ENCODE measurements at regions not wholly inside any gene's neighbourhood (a gene's known extent, or its start where the extent isn't known, plus 50 kb on each side); places are given as distances from the start of the nearest gene placed in this dataset.
A peak's percentile ranks its signal among the peaks of the same experiment; 100 is the strongest.
"Not testable (repeated sequence)": the region's sequence is repeated elsewhere in the genome, so short reads cannot be mapped to it uniquely, and the experiment has no call there.

DNA sequence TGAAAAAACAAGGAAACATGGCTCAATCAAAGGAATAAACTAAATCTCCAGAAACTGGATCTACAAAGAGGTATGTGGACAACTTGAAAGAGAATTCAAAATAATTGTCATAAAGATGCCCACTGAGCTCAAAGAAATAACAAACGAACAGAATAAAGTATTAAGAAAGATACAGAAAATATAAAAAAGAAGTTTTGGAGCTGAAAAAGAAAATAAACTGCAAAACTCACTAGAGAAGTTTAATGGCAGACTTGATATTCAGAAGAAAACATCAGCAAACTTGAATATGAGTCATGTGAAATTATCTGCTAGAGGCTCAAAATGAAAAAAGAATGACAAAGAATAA lies 208.1 kb upstream of the SAMSN1 start:
- DNase-seq = no peak

DNA sequence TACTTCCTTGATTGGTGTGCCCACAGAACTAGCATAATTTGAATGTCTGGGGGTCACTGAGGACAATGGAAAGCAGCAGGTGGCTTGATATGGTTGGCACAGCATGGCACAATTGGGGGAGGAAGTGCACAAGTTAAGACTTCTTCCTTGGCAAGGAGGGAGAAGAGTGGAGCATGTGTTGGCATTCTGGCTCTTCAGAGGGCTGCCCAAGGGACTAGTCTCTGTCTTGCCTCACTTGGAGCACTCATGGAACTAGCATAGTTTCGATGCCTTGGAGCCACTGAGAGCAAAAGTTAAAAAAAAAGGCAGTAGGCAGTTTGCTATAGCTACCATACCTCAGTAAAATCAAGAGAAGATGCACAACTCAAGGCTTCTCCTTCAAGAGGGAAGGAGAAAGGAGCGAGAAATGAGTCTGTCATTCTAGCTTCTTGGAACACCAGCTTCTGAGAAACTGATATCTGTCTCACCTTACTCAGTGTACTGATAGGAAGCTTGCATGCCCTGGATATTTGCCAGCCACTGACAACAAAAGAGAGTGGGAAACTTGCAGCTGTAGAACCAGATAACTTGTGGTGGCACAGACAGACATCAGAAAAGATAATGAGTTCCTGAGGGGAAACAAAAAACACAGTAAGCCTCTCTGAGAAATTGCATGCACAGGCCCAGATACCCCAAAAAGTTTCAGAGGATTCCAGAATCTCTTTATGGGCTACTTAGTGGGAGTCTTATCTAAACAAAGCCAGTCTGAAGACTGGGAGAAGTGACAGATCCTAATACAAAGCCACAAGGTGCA lies 207.5 kb upstream of the SAMSN1 start:
- no peak for DNase-seq

DNA sequence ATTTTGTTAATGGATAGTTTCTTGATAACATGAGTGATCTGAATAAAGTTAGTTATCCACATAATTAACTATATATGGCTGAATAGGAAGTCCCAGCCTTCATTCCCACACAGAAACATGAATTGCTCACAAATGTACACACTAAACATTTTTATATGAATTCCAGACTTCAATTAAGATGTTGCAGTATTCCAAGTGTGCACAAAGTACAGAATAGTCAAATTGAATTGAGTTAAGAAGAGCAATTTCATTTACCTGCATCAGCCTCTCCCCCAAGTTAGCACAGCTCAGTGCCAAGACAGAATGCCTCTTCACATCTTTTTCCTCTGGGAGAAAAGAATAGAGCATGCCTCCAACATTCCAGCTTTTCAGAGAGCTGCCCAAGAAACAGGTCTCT lies 207.0 kb upstream of the SAMSN1 start:
- no peak for DNase-seq

GRCh38 chr21:14752345-14752909 lies 206.3 kb upstream of the SAMSN1 start:
- DNase-seq = no peak

DNA sequence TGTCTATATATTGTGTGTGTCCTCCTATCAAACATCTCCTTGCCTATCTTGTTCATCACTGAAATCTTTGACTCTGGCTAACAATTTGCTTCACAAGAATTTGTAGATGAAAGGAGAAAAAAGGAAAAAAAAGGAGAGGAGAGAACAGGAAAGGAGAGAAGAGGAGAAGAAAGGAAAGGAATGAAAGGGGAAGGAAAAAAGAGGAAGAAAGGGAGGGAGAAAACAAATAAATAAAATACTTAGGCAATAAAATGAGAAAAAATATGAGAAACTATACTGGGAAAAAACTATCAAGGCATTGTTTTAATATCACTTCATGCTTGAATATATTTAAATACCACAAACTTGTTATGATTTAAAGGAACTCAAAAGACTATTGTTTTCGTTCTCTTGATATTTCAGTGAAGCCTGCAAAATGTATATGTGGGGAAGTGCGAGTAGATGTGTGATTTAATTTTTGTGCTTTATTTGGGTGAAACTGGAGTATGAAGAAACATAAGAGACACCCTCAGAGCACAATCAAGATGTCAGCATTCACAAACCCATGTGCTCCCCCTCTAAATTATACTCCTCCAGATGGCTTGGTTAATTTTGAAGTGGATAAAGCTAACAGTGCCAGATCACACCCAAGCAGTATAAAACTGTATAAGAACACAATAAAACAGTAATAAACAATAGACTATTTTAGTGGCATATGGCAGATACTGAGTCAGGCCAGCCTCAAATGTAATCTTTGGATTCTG lies 205.7 kb upstream of the SAMSN1 start:
- DNase-seq = no peak

GRCh38 chr21:14751011-14751410 lies 204.9 kb upstream of the SAMSN1 start:
- DNase-seq = no peak

- no peak for DNase-seq
Observed at GRCh38 chr21:14750041-14750440, 203.9 kb upstream of the SAMSN1 start.

GRCh38 chr21:14748662-14749061 lies 202.5 kb upstream of the SAMSN1 start:
- no peak for DNase-seq

DNA sequence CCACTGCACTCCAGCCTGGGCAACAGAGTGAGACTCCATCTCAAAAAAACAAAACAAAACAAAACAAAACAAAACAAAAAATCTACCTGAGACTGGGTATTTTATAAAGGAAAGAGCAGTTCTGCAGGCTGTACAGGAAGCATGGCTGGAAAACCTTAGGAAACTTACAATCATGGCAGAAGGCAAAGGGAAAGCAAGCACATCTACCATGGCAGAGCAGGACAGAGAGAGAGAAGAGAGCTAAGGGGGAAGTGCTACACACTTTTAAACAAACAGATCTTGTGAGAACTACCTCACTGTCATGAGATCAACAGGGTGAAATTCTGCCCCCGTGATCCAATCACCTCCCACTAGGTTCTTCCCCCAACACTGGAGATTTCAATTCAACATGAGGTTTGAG lies 198.3 kb upstream of the SAMSN1 start:
- no peak for DNase-seq

DNA sequence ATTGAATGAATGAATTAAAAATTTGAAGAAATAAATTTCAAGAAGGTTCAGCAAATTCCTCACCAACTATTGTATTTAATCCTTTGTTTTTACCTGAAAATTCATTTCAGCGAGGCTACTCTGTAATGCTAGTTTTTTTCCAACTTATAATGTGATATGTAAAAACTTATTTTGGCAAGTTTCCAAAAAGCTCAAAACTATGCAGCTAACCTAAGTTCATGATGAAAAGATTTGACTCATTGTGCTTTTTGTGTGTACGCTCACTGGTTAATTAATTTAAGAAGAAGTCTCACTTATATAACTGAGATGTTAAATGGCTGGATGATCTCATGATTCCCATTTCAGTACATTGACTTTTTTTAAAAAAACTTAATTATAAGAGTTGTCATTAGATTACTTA lies 196.0 kb upstream of the SAMSN1 start:
- no peak for DNase-seq

DNA sequence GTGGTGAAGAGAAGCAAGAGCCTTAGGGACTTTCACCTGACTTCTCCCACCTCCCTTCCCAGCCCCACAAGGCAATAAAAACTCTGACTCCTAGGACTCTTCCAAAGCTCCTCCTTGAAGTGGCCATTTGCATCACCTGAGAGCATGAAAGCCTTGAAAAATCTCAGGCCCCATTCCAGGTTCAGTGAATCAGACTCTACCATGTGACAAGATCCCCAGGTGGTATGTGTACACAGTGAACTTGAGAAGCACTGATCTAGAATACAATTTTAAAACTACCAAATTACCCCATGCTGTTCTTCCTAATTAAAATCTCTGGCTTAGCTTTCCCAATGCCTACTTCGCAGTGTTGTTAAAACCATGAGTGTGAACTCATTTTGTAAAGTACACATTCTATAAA lies 195.1 kb upstream of the SAMSN1 start:
- DNase-seq = no peak

- no peak for DNase-seq
Observed at GRCh38 chr21:14740692-14741091, 194.6 kb upstream of the SAMSN1 start.

GRCh38 chr21:14740116-14740515 lies 194.0 kb upstream of the SAMSN1 start:
- no peak for DNase-seq

DNA sequence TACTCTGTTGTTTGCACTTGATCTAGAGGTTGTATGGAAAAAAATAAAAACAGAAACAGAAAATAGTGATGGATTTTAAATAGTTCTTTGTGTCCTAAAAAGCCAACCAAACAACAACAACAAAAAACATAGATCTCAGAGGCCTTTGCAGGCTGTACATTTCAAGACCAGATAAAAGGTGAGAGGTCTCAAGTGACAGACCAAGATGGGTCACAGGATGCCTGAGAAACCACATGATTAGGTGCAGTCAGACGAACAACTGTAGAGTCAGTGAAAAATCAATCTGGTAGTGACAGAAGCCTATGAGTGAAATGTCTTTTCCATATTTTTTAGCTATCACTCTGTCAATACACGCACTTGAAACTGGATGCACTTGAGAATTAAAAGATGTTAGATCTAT lies 193.5 kb upstream of the SAMSN1 start:
- DNase-seq = no peak

- DNase-seq = not testable (repeated sequence)
Observed at GRCh38 chr21:14738576-14738975, 192.5 kb upstream of the SAMSN1 start.

GRCh38 chr21:14737922-14738321 lies 191.8 kb upstream of the SAMSN1 start:
- peak; percentile 13 for DNase-seq

DNA sequence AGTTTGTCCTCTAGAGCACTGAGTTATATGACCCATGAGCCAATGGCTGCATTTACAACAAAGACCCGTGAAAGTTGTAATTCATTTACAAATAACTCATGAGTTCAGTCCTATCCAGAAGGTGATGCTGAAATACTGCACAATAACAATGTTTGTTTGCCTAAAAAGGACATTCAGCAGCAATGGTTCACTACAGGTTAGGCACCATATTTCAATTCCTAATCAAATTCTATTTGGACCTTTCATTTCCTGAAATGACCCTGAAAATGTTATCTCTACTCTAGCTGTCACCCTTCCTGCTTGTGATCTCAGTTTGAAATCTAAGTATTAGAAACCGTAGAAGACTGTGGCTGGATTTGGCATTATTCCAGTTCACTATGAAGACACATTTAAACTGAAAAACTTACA lies 191.2 kb upstream of the SAMSN1 start:
- DNase-seq = no peak

DNA sequence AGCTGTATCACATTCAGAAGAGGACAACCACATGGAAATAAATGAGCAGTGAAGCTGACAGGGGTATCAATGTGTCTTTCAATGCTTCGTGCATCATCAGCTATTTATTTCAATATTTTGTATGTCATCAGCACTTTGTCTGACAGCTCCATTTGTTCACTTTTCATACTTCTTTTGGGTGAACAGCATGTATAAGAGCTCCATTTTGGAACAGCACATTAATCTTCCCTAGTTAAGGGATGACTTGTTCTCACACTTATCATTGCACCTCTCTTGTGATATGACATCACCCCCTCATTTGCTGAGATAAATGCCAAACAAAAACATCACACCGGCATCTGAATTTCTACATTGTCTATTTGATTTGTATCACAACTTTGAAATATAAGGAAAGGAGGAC lies 190.6 kb upstream of the SAMSN1 start:
- DNase-seq = no peak

GRCh38 chr21:14736162-14736561 lies 190.0 kb upstream of the SAMSN1 start:
- DNase-seq = no peak

DNA sequence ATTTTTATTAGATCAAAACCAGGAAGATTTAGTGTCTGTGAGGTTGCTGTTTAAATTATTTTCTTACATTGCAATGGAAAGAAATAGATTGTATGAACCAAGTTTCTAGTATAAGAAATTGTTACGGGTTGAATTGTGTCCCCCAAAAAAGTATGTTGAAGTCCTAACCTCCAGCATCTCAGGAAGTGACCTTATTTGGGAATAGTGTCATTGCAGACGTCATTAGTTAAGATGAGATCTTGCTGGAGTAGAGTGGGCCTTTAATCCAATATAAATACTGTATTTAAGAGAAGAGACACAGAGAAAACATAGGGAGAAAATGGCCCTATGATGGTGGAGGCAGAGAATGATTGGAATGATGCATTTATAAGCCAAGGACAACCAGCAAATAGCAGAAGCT lies 188.7 kb upstream of the SAMSN1 start:
- no peak for DNase-seq

GRCh38 chr21:14734191-14734590 lies 188.1 kb upstream of the SAMSN1 start:
- DNase-seq = no peak

DNA sequence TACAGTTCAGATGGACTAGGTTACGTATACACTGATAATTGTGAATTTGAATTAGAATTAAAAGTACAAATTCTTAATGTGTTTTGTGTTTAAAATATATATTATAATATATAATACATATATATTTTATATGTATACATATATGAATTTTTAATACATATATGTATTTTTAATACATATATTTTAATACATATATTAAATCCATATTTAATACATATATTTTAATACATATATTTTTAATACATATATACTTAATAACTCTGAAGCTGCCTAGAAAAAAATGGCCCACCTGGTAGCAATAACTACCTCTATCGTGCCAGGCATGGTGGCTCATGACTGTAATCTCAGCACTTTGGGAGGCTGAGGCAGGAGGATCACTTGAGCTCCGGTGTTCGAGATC lies 179.1 kb upstream of the SAMSN1 start:
- DNase-seq = no peak

- no peak for DNase-seq
Observed at GRCh38 chr21:14722841-14723483, 176.8 kb upstream of the SAMSN1 start.

DNA sequence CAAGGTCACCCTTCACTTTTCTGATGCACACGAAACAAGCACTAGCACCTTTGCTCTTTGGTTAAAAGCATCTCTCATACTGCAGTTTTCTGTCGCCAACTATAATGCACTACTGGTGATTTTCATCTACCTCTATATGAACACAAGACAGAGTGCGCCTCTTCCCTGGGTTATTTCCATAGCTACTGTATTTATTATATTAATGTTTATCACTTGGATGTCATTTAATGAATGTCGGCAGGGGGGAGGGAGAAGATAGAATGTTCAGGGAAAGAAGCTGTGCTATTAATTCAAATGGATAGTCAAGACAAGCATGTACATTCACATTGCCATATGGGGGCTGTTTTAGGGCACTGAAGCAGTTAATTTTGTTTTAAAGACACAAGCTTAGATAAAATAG lies 174.1 kb upstream of the SAMSN1 start:
- no peak for DNase-seq
